ENCODE measurements at regions not wholly inside any gene's neighbourhood (a gene's known extent, or its start where the extent isn't known, plus 50 kb on each side); places are given as distances from the start of the nearest gene placed in this dataset.
"Not testable (repeated sequence)": the region's sequence is repeated elsewhere in the genome, so short reads cannot be mapped to it uniquely, and the experiment has no call there.

- DNase-seq, result no peak
Measured at GRCh38 chr4:53863736-53864365, 200.6 kb downstream of the CHIC2 start.

GRCh38 chr4:53863158-53863557 lies 201.2 kb downstream of the CHIC2 start:
- no peak for DNase-seq

- DNase-seq, result no peak
Measured at GRCh38 chr4:53861856-53862610, 202.4 kb downstream of the CHIC2 start.

- DNase-seq, result no peak
Measured at GRCh38 chr4:53859305-53859704, 205.1 kb downstream of the CHIC2 start.

GRCh38 chr4:53858744-53859143 lies 205.7 kb downstream of the CHIC2 start:
- no peak for DNase-seq

- DNase-seq, result no peak
Measured at GRCh38 chr4:53855581-53856250, 208.7 kb downstream of the CHIC2 start.

GRCh38 chr4:53854991-53855568 lies 209.3 kb downstream of the CHIC2 start:
- no peak for DNase-seq

GRCh38 chr4:53852343-53852742 lies 212.1 kb downstream of the CHIC2 start:
- no peak for DNase-seq

- no peak for DNase-seq
Measured at GRCh38 chr4:53847965-53848364, 216.4 kb downstream of the CHIC2 start.

- DNase-seq, result no peak
Measured at GRCh38 chr4:53844551-53844950, 219.9 kb downstream of the CHIC2 start.

- no peak for DNase-seq
Measured at GRCh38 chr4:53844133-53844532, 220.3 kb downstream of the CHIC2 start.

GRCh38 chr4:53841711-53842110 lies 222.7 kb downstream of the CHIC2 start:
- DNase-seq, result no peak

GRCh38 chr4:53840643-53841042 lies 223.8 kb downstream of the CHIC2 start:
- DNase-seq, result no peak

GRCh38 chr4:53833302-53834003 lies 231.0 kb downstream of the CHIC2 start:
- DNase-seq, result not testable (repeated sequence)

- no peak for DNase-seq
Measured at GRCh38 chr4:53832549-53832948, 231.9 kb downstream of the CHIC2 start.

GRCh38 chr4:53830511-53830910 lies 233.9 kb downstream of the CHIC2 start:
- no peak for DNase-seq

- no peak for DNase-seq
Measured at GRCh38 chr4:53821179-53821851, 230.0 kb upstream of the LNX1 start.

- no peak for DNase-seq
Measured at GRCh38 chr4:53818104-53818503, 226.8 kb upstream of the LNX1 start.

- DNase-seq, result no peak
Measured at GRCh38 chr4:53816561-53816960, 225.3 kb upstream of the LNX1 start.

- no peak for DNase-seq
Measured at GRCh38 chr4:53815281-53815680, 224.0 kb upstream of the LNX1 start.

- no peak for DNase-seq
Measured at GRCh38 chr4:53813998-53814397, 222.7 kb upstream of the LNX1 start.

GRCh38 chr4:53810643-53811042 lies 219.4 kb upstream of the LNX1 start:
- no peak for DNase-seq

- DNase-seq, result no peak
Measured at GRCh38 chr4:53809816-53810215, 218.5 kb upstream of the LNX1 start.

Data from activated CD4-positive, alpha-beta T cell treated with anti-CD3 and anti-CD28 coated beads, Interleukin-2, amount 50 U/mL, for 16 hours (primary cell).